ENCODE measurements at regions not wholly inside any gene's neighbourhood (a gene's known extent, or its start where the extent isn't known, plus 50 kb on each side); places are given as distances from the start of the nearest gene placed in this dataset.

GRCh38 chr7:45457591-45457990 lies 116.6 kb upstream of the ADCY1 start:
- peak; percentile 95 for DNase-seq

DNA sequence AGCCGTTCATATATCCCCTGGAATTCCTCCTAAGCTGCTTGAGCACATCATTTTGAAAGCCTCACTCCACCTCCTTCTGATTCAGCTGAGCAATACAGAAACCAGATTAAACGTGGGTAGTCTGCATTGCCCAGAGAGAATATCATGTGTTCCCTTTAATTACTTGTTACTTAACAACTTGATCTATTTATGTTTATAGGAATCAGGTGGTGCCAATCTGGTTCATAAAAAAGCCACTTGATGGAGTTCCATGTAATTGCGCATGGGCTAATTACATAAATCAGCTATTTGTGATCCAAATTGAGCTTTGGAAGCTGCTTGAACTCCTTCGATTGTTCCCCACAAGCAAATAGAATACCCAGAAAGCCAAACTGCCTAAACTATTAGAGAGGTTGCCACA lies 114.7 kb upstream of the ADCY1 start:
- DNase-seq, result peak; percentile 54

GRCh38 chr7:45460379-45460778 lies 113.8 kb upstream of the ADCY1 start:
- no peak for DNase-seq

GRCh38 chr7:45461026-45461425 lies 113.1 kb upstream of the ADCY1 start:
- no peak for DNase-seq

GRCh38 chr7:45469103-45469502 lies 105.1 kb upstream of the ADCY1 start:
- DNase-seq, result no peak

- DNase-seq, result no peak
These were observed 104.1 kb upstream of the ADCY1 start for GRCh38 chr7:45470031-45470430.

DNA sequence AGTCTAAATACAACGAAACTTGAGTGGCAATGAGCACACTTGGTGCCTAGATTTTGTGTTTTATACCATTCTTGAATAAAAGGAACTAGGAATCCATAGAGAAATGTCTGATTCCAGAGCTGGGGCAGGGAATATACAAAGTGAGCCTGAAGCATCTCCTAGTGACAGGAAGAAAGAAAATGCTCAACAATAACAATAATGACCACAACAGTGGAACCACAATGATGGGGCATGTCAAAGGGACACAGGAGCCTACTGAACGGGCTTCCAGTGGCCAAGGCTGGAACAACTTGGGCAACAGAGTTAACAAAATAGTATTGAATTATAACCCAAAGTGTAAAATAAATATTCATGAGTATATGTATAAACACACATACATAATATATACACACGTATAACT lies 94.4 kb upstream of the ADCY1 start:
- no peak for DNase-seq

GRCh38 chr7:45482451-45482850 lies 91.7 kb upstream of the ADCY1 start:
- DNase-seq, result no peak

DNA sequence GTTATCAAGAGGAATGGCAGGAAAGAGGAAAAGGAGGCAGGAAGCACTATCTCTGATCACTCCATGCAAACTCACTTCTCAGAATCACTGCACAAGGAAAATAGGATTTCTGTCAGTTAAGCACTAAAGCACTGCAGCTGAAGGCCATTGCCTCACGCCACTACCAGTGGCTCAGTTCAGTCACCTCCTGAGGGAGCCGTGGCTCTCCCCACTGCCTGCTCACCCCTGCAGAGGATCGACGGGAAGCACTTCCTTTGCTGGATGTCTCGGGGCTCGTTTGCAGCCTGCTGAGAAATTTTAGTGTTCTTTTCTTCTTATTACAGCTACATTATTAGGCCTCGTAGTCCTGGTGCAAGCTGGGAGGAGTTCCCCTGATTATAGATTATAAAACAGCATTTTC lies 90.1 kb upstream of the ADCY1 start:
- no peak for DNase-seq

DNA sequence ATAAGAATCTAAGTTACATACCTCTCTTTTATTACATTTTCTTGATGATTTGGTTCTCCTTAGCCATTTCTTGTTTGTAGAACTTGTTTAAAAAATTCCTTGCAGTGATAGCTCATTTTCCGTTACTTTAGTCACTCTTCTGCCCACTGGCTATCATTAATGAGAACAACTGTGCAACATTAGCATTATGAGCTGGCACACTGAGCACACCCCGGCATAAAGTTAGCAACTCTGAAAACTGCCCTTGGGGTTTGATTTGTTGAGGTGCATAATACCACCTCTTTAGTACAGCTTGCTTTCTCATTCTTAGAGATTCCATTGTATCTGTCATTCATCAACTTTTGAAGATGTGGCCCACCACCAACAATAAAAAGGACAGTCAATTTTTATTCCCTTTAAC lies 87.6 kb upstream of the ADCY1 start:
- no peak for DNase-seq

GRCh38 chr7:45494885-45495284 lies 79.3 kb upstream of the ADCY1 start:
- DNase-seq, result no peak

DNA sequence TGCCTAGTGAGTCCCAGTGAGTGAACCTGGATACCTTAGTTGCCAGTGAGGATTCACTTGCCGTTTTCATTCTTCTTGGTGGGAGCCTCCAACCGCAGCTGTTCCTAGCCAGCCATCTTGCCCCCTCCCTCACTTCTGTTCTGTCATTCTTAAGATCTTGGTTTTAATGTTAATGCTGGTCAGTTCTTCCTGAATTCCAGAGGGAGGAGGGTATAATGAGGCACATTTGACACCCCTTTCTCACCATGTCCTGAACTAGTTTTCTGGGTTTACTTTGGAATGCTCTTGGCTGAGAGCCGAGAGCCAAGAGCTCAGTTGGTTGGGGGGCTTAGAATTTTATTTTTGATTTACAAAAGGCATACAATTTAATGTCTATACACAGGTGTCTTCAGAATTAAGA lies 78.5 kb upstream of the ADCY1 start:
- DNase-seq, result no peak

DNA sequence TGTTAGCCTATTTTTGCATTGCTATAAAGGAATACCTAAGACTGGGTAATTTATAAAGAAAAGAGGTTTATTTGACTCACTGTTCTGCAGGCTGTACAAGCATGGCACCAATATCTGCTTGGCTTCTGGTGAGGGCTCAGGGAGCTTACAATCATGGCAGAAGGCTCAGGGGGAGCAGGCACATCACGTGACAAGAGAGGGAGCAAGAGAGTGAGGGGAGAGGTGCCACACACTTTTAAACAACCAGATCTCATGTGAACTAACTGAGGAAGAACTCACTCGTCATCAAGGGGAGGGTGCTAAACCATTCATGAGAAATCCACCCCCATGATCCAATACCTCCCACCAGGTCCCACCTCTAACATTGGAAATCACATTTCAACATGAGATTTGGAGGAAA lies 73.9 kb upstream of the ADCY1 start:
- DNase-seq, result no peak

GRCh38 chr7:45501791-45502190 lies 72.4 kb upstream of the ADCY1 start:
- no peak for DNase-seq

- no peak for DNase-seq
These were observed 68.1 kb upstream of the ADCY1 start for GRCh38 chr7:45506059-45506458.

DNA sequence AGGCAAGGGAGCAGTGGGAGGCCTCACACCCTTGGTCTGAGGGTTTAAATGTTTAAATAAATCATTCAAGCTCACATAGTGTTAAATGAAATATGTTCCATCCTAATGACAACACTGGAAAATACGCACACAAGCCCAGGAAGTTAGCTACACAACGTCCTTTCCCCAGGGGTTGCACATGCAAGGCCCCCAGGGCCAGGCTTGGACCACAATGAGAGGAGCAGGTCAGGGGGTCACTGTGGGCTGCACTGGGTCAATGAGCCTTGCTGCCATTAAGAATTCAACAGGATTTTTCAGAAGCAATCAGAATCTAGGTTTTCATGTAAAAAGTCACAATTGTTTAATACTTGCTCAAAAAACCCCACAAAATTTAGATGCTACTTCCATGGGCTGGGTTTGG lies 64.9 kb upstream of the ADCY1 start:
- DNase-seq, result no peak

DNA sequence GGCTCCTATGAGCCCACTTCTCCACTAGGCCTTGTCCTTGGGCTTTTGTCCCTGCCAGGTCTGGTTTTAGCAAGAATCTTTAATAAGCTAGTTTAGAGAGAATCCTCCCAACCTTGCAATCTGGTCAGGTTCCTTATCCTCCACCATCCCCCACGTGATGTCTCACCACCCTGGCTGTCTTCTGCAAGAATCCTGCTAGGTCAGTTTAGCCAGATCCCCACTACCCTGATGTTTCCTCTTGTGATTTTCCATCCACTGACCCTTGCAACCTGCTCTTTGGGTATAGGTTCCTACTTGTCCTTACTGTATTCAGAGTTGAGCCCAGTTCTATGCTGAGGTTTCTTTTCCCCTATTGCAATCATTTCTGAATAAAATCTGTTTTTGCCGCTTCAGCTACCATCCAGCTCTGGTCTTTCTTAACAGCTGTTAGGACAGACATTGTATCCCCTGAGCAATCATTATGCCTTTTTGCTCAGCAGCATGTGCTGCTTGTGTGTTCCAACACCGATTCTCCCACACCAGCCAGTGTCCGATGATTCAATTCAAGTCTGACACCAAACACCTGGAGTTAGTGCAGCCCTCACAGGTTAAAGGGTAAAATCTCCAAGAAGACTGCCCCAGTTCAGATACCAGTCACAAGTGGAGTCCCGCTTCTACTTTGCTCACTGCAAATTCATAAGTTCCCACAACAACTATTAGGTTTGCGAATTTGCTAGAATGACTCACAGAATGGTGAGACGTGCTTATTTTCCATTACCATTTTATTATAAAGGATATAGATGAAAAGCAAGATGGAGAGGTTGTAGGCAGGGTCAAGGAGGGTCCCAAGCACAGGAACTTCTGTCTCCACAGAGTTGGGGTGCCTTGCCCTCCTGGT lies 62.2 kb upstream of the ADCY1 start:
- no peak for DNase-seq

DNA sequence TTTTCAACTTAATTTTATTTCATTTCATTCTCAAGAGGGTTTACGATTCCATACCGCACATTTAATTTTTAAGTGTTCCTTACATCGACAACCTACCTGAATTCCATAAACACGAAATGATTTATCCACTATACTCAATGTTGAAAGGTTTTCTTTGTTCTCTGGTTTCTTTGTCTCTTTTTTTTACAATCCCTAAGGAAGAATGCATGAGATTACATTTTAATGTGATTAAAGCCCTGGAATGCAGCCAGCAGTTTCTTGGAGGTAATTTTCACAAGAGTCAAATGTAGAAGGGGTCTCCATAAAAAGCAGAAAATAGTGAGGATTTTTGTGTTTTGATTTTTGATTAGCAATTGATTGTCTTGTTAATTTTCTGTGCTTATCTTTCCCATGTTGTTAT lies 59.2 kb upstream of the ADCY1 start:
- DNase-seq, result no peak

DNA sequence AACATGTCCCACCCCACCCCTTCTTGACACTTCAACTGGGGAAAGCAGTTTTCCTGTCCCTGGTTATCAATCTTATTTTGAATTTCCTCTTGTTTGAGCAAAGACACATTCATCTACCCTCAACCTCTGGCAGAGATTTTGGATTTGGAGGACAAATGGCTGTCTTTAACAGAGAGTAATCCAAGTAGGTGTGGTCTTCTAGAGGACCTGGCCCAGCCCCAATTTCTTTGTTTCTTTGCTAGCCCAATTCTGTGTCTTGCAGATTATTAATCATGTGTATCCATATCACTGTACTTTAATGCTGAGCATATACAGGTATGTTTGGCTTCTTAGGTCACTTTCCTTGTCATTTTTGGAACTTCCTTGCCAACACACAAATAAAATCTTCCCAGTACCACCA lies 58.8 kb upstream of the ADCY1 start:
- no peak for DNase-seq

All from NCI-H2171 treated with DMSO at 0.1 percent for 48 hours (cell line).